AG04450 (cell line): ENCODE measurements at regions not wholly inside any gene's neighbourhood (a gene's known extent, or its start where the extent isn't known, plus 50 kb on each side); places are given as distances from the start of the nearest gene placed in this dataset.
"Not testable (repeated sequence)": the region's sequence is repeated elsewhere in the genome, so short reads cannot be mapped to it uniquely, and the experiment has no call there.

Experiments used
- CTCF ChIA-PET: fragments of 300-600, 350-600 bp; formaldehyde crosslinking; extraction: SDS; loops from one replicate; lab custom pipeline; 2022; ENCODE audit warnings: antibody characterized with exemption, inconsistent platforms; lab: Charles Lee
- POLR2A ChIA-PET: fragments of 350-600 bp; formaldehyde crosslinking; extraction: SDS; loops from one replicate; lab custom pipeline; 2021; ENCODE audit warnings: antibody characterized with exemption, inconsistent platforms; lab: Yijun Ruan, JAX
- DNase-seq: peaks from one replicate; pipeline ENCODE4 v3.0.0-alpha.2; 2011; ENCODE audit warnings: low read depth, low spot score
- H3K27ac ChIP-seq: one replicate; pipeline ENCODE4 v1.5.1; 2012; ENCODE audit warnings: low read depth, low read length, control low read depth
- H3K27me3 ChIP-seq: one replicate; pipeline ENCODE4 v1.6.0; 2012; ENCODE audit warnings: low read length; ENCODE audit not compliant: control insufficient read depth, insufficient read depth
- H3K4me3 ChIP-seq: 2 replicates; pipeline ENCODE4 v1.5.1; 2011; ENCODE audit warnings: mild to moderate bottlenecking, low read depth, low read length, control low read depth
- H3K9me3 ChIP-seq: 2 replicates; pipeline ENCODE4 v1.5.1; 2012; ENCODE audit warnings: low read length; ENCODE audit not compliant: control insufficient read depth, insufficient read depth
- CTCF ChIP-seq: IDR thresholded peaks from 2 replicates; pipeline ENCODE4 v1.5.1; 2011; ENCODE audit warnings: low read depth, low read length, control low read depth, inconsistent platforms

- no peaks in the 10 kb centered on the region; the same call in 1 of the 2 replicates for H3K9me3 ChIP-seq
- no peak for DNase-seq
- CTCF ChIA-PET = no interaction called here
- H3K27me3 ChIP-seq = no peaks in the 10 kb centered on the region
- TF ChIP-seq CTCF = no peak
- no peak overlapping the region for H3K27ac ChIP-seq
- POLR2A ChIA-PET = no interaction called here
- H3K4me3 ChIP-seq = no peak overlapping the region
Measured at GRCh38 chr6:169106176-169106575, 147.5 kb downstream of the THBS2 start.

- DNase-seq = no peak
- POLR2A ChIA-PET = no interaction called here
- no peak overlapping the region for H3K27ac ChIP-seq
Measured at GRCh38 chr6:169101981-169102380, 151.7 kb downstream of the THBS2 start.

GRCh38 chr6:169101036-169101805 lies 152.4 kb downstream of the THBS2 start:
- Histone ChIP-seq H3K4me3 (no peak overlapping the region), H3K27me3 (no peaks in the 10 kb centered on the region), H3K27ac (no peak overlapping the region), H3K9me3 (no peaks in the 10 kb centered on the region)
- ChIA-PET CTCF (interaction anchor here (0.7 kb wide), 1 partner anchor 10 kb away, joined by 3 read pairs; no protein-coding TSS in a partner anchor), POLR2A (no interaction called here)
- DNase-seq = no peak
- no peak for TF ChIP-seq CTCF

More at GRCh38 chr6:169101981-169102380, 151.7 kb downstream of the THBS2 start:
- TF ChIP-seq CTCF = no peak
- Histone ChIP-seq H3K4me3 (no peak overlapping the region), H3K9me3 (no peaks in the 10 kb centered on the region), H3K27me3 (no peaks in the 10 kb centered on the region)
- CTCF ChIA-PET = no interaction called here

- no peaks in the 10 kb centered on the region for H3K27me3 ChIP-seq
- no peak overlapping the region for H3K27ac ChIP-seq
- peak; percentile 34 for TF ChIP-seq CTCF
- ChIA-PET CTCF (no interaction called here), POLR2A (no interaction called here)
- no peak for DNase-seq
- no peak overlapping the region for H3K4me3 ChIP-seq
- H3K9me3 ChIP-seq = no peaks in the 10 kb centered on the region
Measured at GRCh38 chr6:169099411-169100202, 154.0 kb downstream of the THBS2 start.

- H3K9me3 ChIP-seq, DNase-seq, H3K4me3 ChIP-seq, H3K27ac ChIP-seq, H3K27me3 ChIP-seq: not testable (repeated sequence)
- ChIA-PET CTCF (interaction anchor here (0.6 to 2.0 kb wide), 3 partner anchors 14 to 421 kb away, joined by 3 to 4 read pairs (median 4); no protein-coding TSS in a partner anchor), POLR2A (interaction anchor here (1.7 kb wide), 1 partner anchor 25 kb away, joined by 5 read pairs; no protein-coding TSS in a partner anchor)
Measured at GRCh38 chr6:169098651-169099050, 155.0 kb downstream of the THBS2 start.
